ENCODE measurements at regions not wholly inside any gene's neighbourhood (a gene's known extent, or its start where the extent isn't known, plus 50 kb on each side); places are given as distances from the start of the nearest gene placed in this dataset.

GRCh38 chr16:82358606-82359221, 188.7 kb upstream of the MPHOSPH6 start:
- Mint-ChIP-seq H3K4me1 (no peaks in the 10 kb centered on the region), H3K27me3 (peaks cover 12 to 21% (median 15%) of the 10 kb centered on the region in 3 donors), H3K4me3 (no peak overlapping the region), H3K9me3 (peaks cover 0 to 7% (median 1%) of the 10 kb centered on the region in 7 donors), H3K27ac (no peak overlapping the region), H3K36me3 (no peaks in the 10 kb centered on the region)
- DNase-seq (no peak), ATAC-seq (ENCODE audit: low read depth in 2 of 2) (no peak)

- DNase-seq (no peak), ATAC-seq (ENCODE audit: low read depth in 2 of 2) (no peak)
- no peaks in the 10 kb centered on the region for H3K36me3 Mint-ChIP-seq
- H3K9me3 Mint-ChIP-seq: peaks cover 0 to 7% (median 3%) of the 10 kb centered on the region in 7 donors
- H3K27ac Mint-ChIP-seq: no peak overlapping the region
- H3K4me1 Mint-ChIP-seq: no peaks in the 10 kb centered on the region
- H3K4me3 Mint-ChIP-seq: no peak overlapping the region
- H3K27me3 Mint-ChIP-seq: peaks cover 12 to 21% (median 15%) of the 10 kb centered on the region in 3 donors
Measured at GRCh38 chr16:82358161-82358560, 188.1 kb upstream of the MPHOSPH6 start.

GRCh38 chr16:82357237-82357636, 187.2 kb upstream of the MPHOSPH6 start:
- Mint-ChIP-seq H3K27ac (no peak overlapping the region), H3K27me3 (peaks cover 12 to 16% (median 15%) of the 10 kb centered on the region in 3 donors), H3K36me3 (no peaks in the 10 kb centered on the region), H3K4me1 (no peaks in the 10 kb centered on the region), H3K9me3 (peaks cover 0 to 7% (median 3%) of the 10 kb centered on the region in 7 donors), H3K4me3 (no peak overlapping the region)
- ATAC-seq (ENCODE audit: low read depth in 2 of 2) (no peak), DNase-seq (no peak)

GRCh38 chr16:82350560-82350959, 180.5 kb upstream of the MPHOSPH6 start:
- DNase-seq: no peak
- Mint-ChIP-seq H3K4me1 (no peaks in the 10 kb centered on the region), H3K27me3 (no peaks in the 10 kb centered on the region), H3K4me3 (no peak overlapping the region), H3K27ac (no peak overlapping the region), H3K36me3 (no peaks in the 10 kb centered on the region), H3K9me3 (peaks cover 0 to 6% (median 2%) of the 10 kb centered on the region in 7 donors)
- ATAC-seq (ENCODE audit: low read depth in 2 of 2): no peak

GRCh38 chr16:82345318-82345717, 175.3 kb upstream of the MPHOSPH6 start:
- Mint-ChIP-seq H3K27ac (no peak overlapping the region), H3K36me3 (no peaks in the 10 kb centered on the region), H3K4me1 (no peaks in the 10 kb centered on the region), H3K4me3 (no peak overlapping the region), H3K9me3 (peaks cover 0 to 6% (median 0%) of the 10 kb centered on the region in 7 donors), H3K27me3 (peaks cover 10 to 30% (median 15%) of the 10 kb centered on the region in 3 donors)
- no peak for ATAC-seq (ENCODE audit: low read depth in 2 of 2)
- DNase-seq: no peak

GRCh38 chr16:82344157-82344556, 174.1 kb upstream of the MPHOSPH6 start:
- ATAC-seq (ENCODE audit: low read depth in 2 of 2): no peak
- Mint-ChIP-seq H3K9me3 (peaks cover 0 to 6% (median 2%) of the 10 kb centered on the region in 7 donors), H3K27ac (no peak overlapping the region), H3K4me1 (no peaks in the 10 kb centered on the region), H3K4me3 (no peak overlapping the region), H3K36me3 (no peaks in the 10 kb centered on the region), H3K27me3 (peaks cover 10 to 34% (median 27%) of the 10 kb centered on the region in 3 donors)
- DNase-seq: no peak

- Mint-ChIP-seq H3K9me3 (peaks cover 0 to 6% (median 2%) of the 10 kb centered on the region in 7 donors), H3K4me1 (no peaks in the 10 kb centered on the region), H3K4me3 (no peak overlapping the region), H3K27me3 (peaks cover 16 to 53% (median 42%) of the 10 kb centered on the region in 3 donors), H3K27ac (no peak overlapping the region), H3K36me3 (no peaks in the 10 kb centered on the region)
- DNase-seq (no peak), ATAC-seq (ENCODE audit: low read depth in 2 of 2) (no peak)
Measured at GRCh38 chr16:82341146-82341669, 171.2 kb upstream of the MPHOSPH6 start.

- H3K27ac Mint-ChIP-seq: no peak overlapping the region
- no peaks in the 10 kb centered on the region for H3K4me1 Mint-ChIP-seq
- no peak for ATAC-seq (ENCODE audit: low read depth in 2 of 2)
- DNase-seq: no peak
- H3K27me3 Mint-ChIP-seq: peaks cover 20 to 53% (median 42%) of the 10 kb centered on the region in 3 donors
- H3K36me3 Mint-ChIP-seq: no peaks in the 10 kb centered on the region
- H3K4me3 Mint-ChIP-seq: no peak overlapping the region
- peaks cover 0 to 6% (median 4%) of the 10 kb centered on the region in 7 donors for H3K9me3 Mint-ChIP-seq
Measured at GRCh38 chr16:82340531-82340930, 170.5 kb upstream of the MPHOSPH6 start.

- Mint-ChIP-seq H3K27ac (no peak overlapping the region), H3K4me3 (no peak overlapping the region), H3K4me1 (no peaks in the 10 kb centered on the region), H3K27me3 (peaks cover 18 to 34% (median 29%) of the 10 kb centered on the region in 3 donors), H3K36me3 (no peaks in the 10 kb centered on the region), H3K9me3 (peaks cover 0 to 6% (median 6%) of the 10 kb centered on the region in 7 donors)
- ATAC-seq (ENCODE audit: low read depth in 2 of 2) (no peak), DNase-seq (no peak)
Measured at GRCh38 chr16:82337355-82337754, 167.3 kb upstream of the MPHOSPH6 start.

- Mint-ChIP-seq H3K4me3 (no peak overlapping the region), H3K4me1 (no peaks in the 10 kb centered on the region), H3K27me3 (peaks cover 14 to 20% (median 19%) of the 10 kb centered on the region in 3 donors), H3K36me3 (no peaks in the 10 kb centered on the region), H3K27ac (no peak overlapping the region), H3K9me3 (peaks cover 0 to 6% (median 0%) of the 10 kb centered on the region in 7 donors)
- no peak for DNase-seq
- ATAC-seq (ENCODE audit: low read depth in 2 of 2): no peak
Measured at GRCh38 chr16:82331974-82332750, 162.1 kb upstream of the MPHOSPH6 start.

- DNase-seq: no peak
- Mint-ChIP-seq H3K27ac (no peak overlapping the region), H3K4me1 (no peaks in the 10 kb centered on the region), H3K36me3 (no peaks in the 10 kb centered on the region), H3K27me3 (peaks cover 8 to 25% (median 17%) of the 10 kb centered on the region in 3 donors), H3K9me3 (peaks cover 0 to 6% (median 4%) of the 10 kb centered on the region in 7 donors), H3K4me3 (no peak overlapping the region)
- no peak for ATAC-seq (ENCODE audit: low read depth in 2 of 2)
Measured at GRCh38 chr16:82331397-82331796, 161.4 kb upstream of the MPHOSPH6 start.

GRCh38 chr16:82329504-82330192, 159.6 kb upstream of the MPHOSPH6 start:
- Mint-ChIP-seq H3K4me3 (no peak overlapping the region), H3K36me3 (no peaks in the 10 kb centered on the region), H3K4me1 (no peaks in the 10 kb centered on the region), H3K27ac (no peak overlapping the region), H3K9me3 (peaks cover 0 to 6% (median under 1%) of the 10 kb centered on the region in 7 donors), H3K27me3 (peaks cover 8 to 17% (median 16%) of the 10 kb centered on the region in 3 donors)
- ATAC-seq (ENCODE audit: low read depth in 2 of 2) (no peak), DNase-seq (no peak)

GRCh38 chr16:82328881-82329469, 159.0 kb upstream of the MPHOSPH6 start:
- Mint-ChIP-seq H3K4me3 (no peak overlapping the region), H3K27ac (no peak overlapping the region), H3K4me1 (no peaks in the 10 kb centered on the region), H3K36me3 (peaks cover 0 to 4% of the 10 kb centered on the region in 2 donors), H3K27me3 (peaks cover 8 to 17% (median 16%) of the 10 kb centered on the region in 3 donors), H3K9me3 (peaks cover 2 to 10% (median 6%) of the 10 kb centered on the region in 7 donors)
- DNase-seq (no peak), ATAC-seq (ENCODE audit: low read depth in 2 of 2) (no peak)
